ENCODE measurements at regions not wholly inside any gene's neighbourhood (a gene's known extent, or its start where the extent isn't known, plus 50 kb on each side); places are given as distances from the start of the nearest gene placed in this dataset.

DNA sequence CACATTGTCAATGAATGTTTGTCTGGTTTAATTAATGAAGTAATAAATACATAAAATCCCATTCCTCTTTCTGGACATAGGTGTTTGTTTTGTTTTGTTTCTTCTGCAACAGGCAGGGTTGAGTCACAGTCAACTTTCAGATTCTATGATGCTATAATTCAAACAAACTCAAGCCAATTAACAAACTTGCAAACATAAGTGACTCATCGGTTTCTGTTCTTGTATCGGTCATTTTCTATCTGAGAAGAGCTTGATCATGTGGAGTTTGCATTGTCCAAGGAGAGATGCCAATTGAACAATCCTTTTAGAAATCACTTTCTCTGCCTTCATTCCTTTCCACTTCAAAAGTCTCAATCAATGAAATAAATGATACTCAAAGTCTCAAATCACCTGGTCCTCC is 294.2 kb upstream of the C16orf82 start (continued):
- TF ChIP-seq XRCC4 (IDR thresholded peaks at IDR 0.05; ENCODE audit: extremely low read depth, insufficient read depth, insufficient read length) (no peak), KDM5B (IDR thresholded peaks at IDR 0.05; ENCODE audit: insufficient replicate concordance, low read depth, low read length) (no peak), ZNF124 (CRISPR knock-in tag; IDR thresholded peaks at IDR 0.05) (no peak), THRB (CRISPR knock-in tag; conservative IDR thresholded peaks at IDR 0.05) (no peak), ZNF830 (CRISPR knock-in tag; IDR thresholded peaks at IDR 0.05) (no peak), ZNF507 (tag; conservative IDR thresholded peaks at IDR 0.05) (no peak), RBM25 (IDR thresholded peaks at IDR 0.05; ENCODE audit: low read depth, low read length, severe bottlenecking) (no peak), KLF6 (CRISPR knock-in tag; IDR thresholded peaks at IDR 0.05; ENCODE audit: borderline replicate concordance) (no peak), ZNF232 (CRISPR knock-in tag; IDR thresholded peaks at IDR 0.05) (no peak)

DNA sequence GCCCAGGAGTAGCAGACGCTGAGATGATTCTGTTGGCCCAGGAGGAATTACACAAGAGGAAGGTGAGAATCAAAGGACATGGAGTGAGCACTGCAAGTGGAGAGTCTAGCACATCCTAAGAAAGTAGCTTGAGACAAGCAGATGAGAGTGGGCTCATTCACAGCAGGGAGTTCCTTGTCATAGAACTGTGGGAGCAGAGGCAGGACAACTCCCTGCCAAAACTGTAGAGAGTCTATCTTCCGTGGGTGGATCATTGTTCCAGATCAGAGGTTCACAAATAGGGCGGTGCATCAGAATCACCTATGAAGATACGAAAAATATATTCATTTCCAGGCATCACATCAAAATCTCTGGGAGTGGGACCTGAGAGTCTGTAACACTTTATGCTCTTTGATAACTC is 288.9 kb upstream of the C16orf82 start:
- Histone ChIP-seq H4K20me1 (replicated peaks; ENCODE audit: control insufficient read depth, insufficient read depth, low read length) (no peaks in the 10 kb centered on the region), H3K4me3 (no peak overlapping the region), H3K27ac (ENCODE audit: extremely low read depth, low read depth, low read length) (no peak overlapping the region), H3K9me1 (ENCODE audit: control insufficient read depth, insufficient read depth, low read length) (no peaks in the 10 kb centered on the region), H2AFZ (ENCODE audit: low read depth, low read length) (no peak overlapping the region), H3K27me3 (ENCODE audit: control insufficient read depth in 2 of 2, insufficient read depth in 2 of 2, low read length in 2 of 2) (no peaks in the 10 kb centered on the region), H3K79me2 (ENCODE audit: control insufficient read depth, insufficient read depth, low read length) (no peaks in the 10 kb centered on the region), H3K4me2 (ENCODE audit: insufficient read depth, low read length) (no peak overlapping the region), H3K9me3 (replicated peaks; ENCODE audit: control insufficient read depth, insufficient read depth, low read depth, low read length) (no peaks in the 10 kb centered on the region), H3K4me1 (replicated peaks in 1 of 2; ENCODE audit: control insufficient read depth in 2 of 2, insufficient read depth in 2 of 2, low read length in 2 of 2) (no peaks in the 10 kb centered on the region), H3K9ac (ENCODE audit: insufficient read depth in 1 of 2, low read depth in 2 of 2, low read length in 2 of 2) (no peak overlapping the region), H3K36me3 (ENCODE audit: control insufficient read depth, insufficient read depth, low read length) (no peaks in the 10 kb centered on the region)
- no TSS peak for BruUV-seq (replicated peaks)
- no peak for ATAC-seq
- intact Hi-C loops (cut with micrococcal nuclease) (no loop called here), in situ Hi-C loops (cut with MboI) (no loop called here)
- TF ChIP-seq, protein P1, sequence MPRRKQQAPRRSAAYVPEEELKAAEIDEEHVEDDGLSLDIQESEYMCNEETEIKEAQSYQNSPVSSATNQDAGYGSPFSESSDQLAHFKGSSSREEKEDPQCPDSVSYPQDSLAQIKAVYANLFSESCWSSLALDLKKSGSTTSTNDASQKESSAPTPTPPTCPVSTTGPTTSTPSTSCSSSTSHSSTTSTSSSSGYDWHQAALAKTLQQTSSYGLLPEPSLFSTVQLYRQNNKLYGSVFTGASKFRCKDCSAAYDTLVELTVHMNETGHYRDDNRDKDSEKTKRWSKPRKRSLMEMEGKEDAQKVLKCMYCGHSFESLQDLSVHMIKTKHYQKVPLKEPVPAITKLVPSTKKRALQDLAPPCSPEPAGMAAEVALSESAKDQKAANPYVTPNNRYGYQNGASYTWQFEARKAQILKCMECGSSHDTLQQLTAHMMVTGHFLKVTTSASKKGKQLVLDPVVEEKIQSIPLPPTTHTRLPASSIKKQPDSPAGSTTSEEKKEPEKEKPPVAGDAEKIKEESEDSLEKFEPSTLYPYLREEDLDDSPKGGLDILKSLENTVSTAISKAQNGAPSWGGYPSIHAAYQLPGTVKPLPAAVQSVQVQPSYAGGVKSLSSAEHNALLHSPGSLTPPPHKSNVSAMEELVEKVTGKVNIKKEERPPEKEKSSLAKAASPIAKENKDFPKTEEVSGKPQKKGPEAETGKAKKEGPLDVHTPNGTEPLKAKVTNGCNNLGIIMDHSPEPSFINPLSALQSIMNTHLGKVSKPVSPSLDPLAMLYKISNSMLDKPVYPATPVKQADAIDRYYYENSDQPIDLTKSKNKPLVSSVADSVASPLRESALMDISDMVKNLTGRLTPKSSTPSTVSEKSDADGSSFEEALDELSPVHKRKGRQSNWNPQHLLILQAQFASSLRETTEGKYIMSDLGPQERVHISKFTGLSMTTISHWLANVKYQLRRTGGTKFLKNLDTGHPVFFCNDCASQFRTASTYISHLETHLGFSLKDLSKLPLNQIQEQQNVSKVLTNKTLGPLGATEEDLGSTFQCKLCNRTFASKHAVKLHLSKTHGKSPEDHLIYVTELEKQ (CRISPR knock-in tag; IDR thresholded peaks at IDR 0.05), result no peak
- DNase-seq (ENCODE audit: extremely low read depth in 1 of 4, low spot score in 3 of 4), result no peak
- ChIA-PET POLR2A (no interaction called here), CTCF (ENCODE audit: low intra/inter-chr PET ratio) (no interaction called here)
- 0% methylated on average over 4 of the region's 4 CpGs for WGBS (ENCODE audit: insufficient coverage, low coverage, missing lambda C conversion rate)
- no peak for FAIRE-seq
